IPS-18a (cell line): ENCODE measurements at regions not wholly inside any gene's neighbourhood (a gene's known extent, or its start where the extent isn't known, plus 50 kb on each side); places are given as distances from the start of the nearest gene placed in this dataset.

Experiments
- H3K27ac ChIP-seq: one replicate; pipeline ENCODE4 v1.5.1; 2013; ENCODE audit warnings: low read length
- H3K27me3 ChIP-seq: one replicate; pipeline ENCODE4 v1.6.1; 2013; ENCODE audit warnings: mild to moderate bottlenecking, low read length; ENCODE audit not compliant: control insufficient read depth, insufficient read depth
- H3K36me3 ChIP-seq: one replicate; pipeline ENCODE4 v1.6.1; 2013; ENCODE audit warnings: low read depth, low read length; ENCODE audit not compliant: control insufficient read depth
- H3K4me1 ChIP-seq: one replicate; pipeline ENCODE4 v1.6.1; 2013; ENCODE audit warnings: low read depth, low read length; ENCODE audit not compliant: control insufficient read depth
- H3K4me3 ChIP-seq: one replicate; pipeline ENCODE4 v1.5.1; 2013; ENCODE audit warnings: low read length
- H3K9ac ChIP-seq: one replicate; pipeline ENCODE4 v1.6.1; 2013; ENCODE audit warnings: mild to moderate bottlenecking, low read length, moderate library complexity
- H3K9me3 ChIP-seq: one replicate; pipeline ENCODE4 v1.6.1; 2013; ENCODE audit warnings: low read depth, low read length; ENCODE audit not compliant: control insufficient read depth

- H3K4me3 ChIP-seq: no peak overlapping the region
- peaks cover 35% of the 10 kb centered on the region for H3K4me1 ChIP-seq
- no peaks in the 10 kb centered on the region for H3K36me3 ChIP-seq
- no peaks in the 10 kb centered on the region for H3K9me3 ChIP-seq
- no peak overlapping the region for H3K9ac ChIP-seq
- H3K27me3 ChIP-seq: no peaks in the 10 kb centered on the region
- H3K27ac ChIP-seq: no peak overlapping the region
Observed at GRCh38 chr6:168155821-168156741, 77.1 kb upstream of the FRMD1 start.

- no peaks in the 10 kb centered on the region for H3K36me3 ChIP-seq
- no peak overlapping the region for H3K9ac ChIP-seq
- no peak overlapping the region for H3K27ac ChIP-seq
- no peaks in the 10 kb centered on the region for H3K9me3 ChIP-seq
- peaks cover 35% of the 10 kb centered on the region for H3K4me1 ChIP-seq
- no peak overlapping the region for H3K4me3 ChIP-seq
- no peaks in the 10 kb centered on the region for H3K27me3 ChIP-seq
Observed at GRCh38 chr6:168155193-168155592, 76.2 kb upstream of the FRMD1 start.

- H3K36me3 ChIP-seq: no peaks in the 10 kb centered on the region
- H3K9me3 ChIP-seq: no peaks in the 10 kb centered on the region
- H3K4me1 ChIP-seq: peaks cover 35% of the 10 kb centered on the region
- no peak overlapping the region for H3K4me3 ChIP-seq
- H3K9ac ChIP-seq: no peak overlapping the region
- no peak overlapping the region for H3K27ac ChIP-seq
- no peaks in the 10 kb centered on the region for H3K27me3 ChIP-seq
Observed at GRCh38 chr6:168154263-168154917, 75.4 kb upstream of the FRMD1 start.

- Histone ChIP-seq H3K4me3 (no peak overlapping the region), H3K36me3 (no peaks in the 10 kb centered on the region), H3K27me3 (no peaks in the 10 kb centered on the region), H3K9me3 (no peaks in the 10 kb centered on the region), H3K9ac (no peak overlapping the region), H3K27ac (no peak overlapping the region), H3K4me1 (peaks cover 32% of the 10 kb centered on the region)
Observed at GRCh38 chr6:168153553-168153952, 74.5 kb upstream of the FRMD1 start.

- Histone ChIP-seq H3K27me3 (no peaks in the 10 kb centered on the region), H3K9ac (no peak overlapping the region), H3K36me3 (no peaks in the 10 kb centered on the region)
Observed at GRCh38 chr6:168152980-168153379, 74.0 kb upstream of the FRMD1 start.

GRCh38 chr6:168152306-168152963, 73.4 kb upstream of the FRMD1 start:
- Histone ChIP-seq H3K9ac (no peak overlapping the region), H3K4me1 (peaks cover 21% of the 10 kb centered on the region), H3K36me3 (no peaks in the 10 kb centered on the region), H3K27me3 (no peaks in the 10 kb centered on the region), H3K9me3 (no peaks in the 10 kb centered on the region), H3K27ac (no peak overlapping the region), H3K4me3 (no peak overlapping the region)

More at GRCh38 chr6:168152980-168153379, 74.0 kb upstream of the FRMD1 start:
- Histone ChIP-seq H3K9me3 (no peaks in the 10 kb centered on the region), H3K4me1 (peaks cover 26% of the 10 kb centered on the region), H3K4me3 (no peak overlapping the region), H3K27ac (no peak overlapping the region)

GRCh38 chr6:168150551-168151320, 71.7 kb upstream of the FRMD1 start:
- Histone ChIP-seq H3K9ac (no peak overlapping the region), H3K27ac (no peak overlapping the region), H3K36me3 (no peaks in the 10 kb centered on the region), H3K4me3 (no peak overlapping the region), H3K27me3 (no peaks in the 10 kb centered on the region), H3K9me3 (no peaks in the 10 kb centered on the region), H3K4me1 (peaks cover 13% of the 10 kb centered on the region)

GRCh38 chr6:168149015-168149414, 70.0 kb upstream of the FRMD1 start:
- H3K27ac ChIP-seq: no peak overlapping the region
- H3K27me3 ChIP-seq: no peaks in the 10 kb centered on the region
- peaks cover 5% of the 10 kb centered on the region for H3K4me1 ChIP-seq
- H3K36me3 ChIP-seq: no peaks in the 10 kb centered on the region
- no peak overlapping the region for H3K4me3 ChIP-seq
- H3K9ac ChIP-seq: no peak overlapping the region
- no peaks in the 10 kb centered on the region for H3K9me3 ChIP-seq

GRCh38 chr6:168148231-168148849, 69.3 kb upstream of the FRMD1 start:
- no peaks in the 10 kb centered on the region for H3K36me3 ChIP-seq
- peaks cover 5% of the 10 kb centered on the region for H3K4me1 ChIP-seq
- no peak overlapping the region for H3K27ac ChIP-seq
- H3K9me3 ChIP-seq: no peaks in the 10 kb centered on the region
- no peak overlapping the region for H3K9ac ChIP-seq
- no peak overlapping the region for H3K4me3 ChIP-seq
- H3K27me3 ChIP-seq: no peaks in the 10 kb centered on the region

GRCh38 chr6:168147205-168147738, 68.3 kb upstream of the FRMD1 start:
- no peaks in the 10 kb centered on the region for H3K9me3 ChIP-seq
- no peaks in the 10 kb centered on the region for H3K36me3 ChIP-seq
- no peaks in the 10 kb centered on the region for H3K27me3 ChIP-seq
- H3K4me3 ChIP-seq: no peak overlapping the region
- no peak overlapping the region for H3K27ac ChIP-seq
- no peaks in the 10 kb centered on the region for H3K4me1 ChIP-seq
- no peak overlapping the region for H3K9ac ChIP-seq
